IMR-90 (cell line): ENCODE measurements at regions not wholly inside any gene's neighbourhood (a gene's known extent, or its start where the extent isn't known, plus 50 kb on each side); places are given as distances from the start of the nearest gene placed in this dataset.

Source experiments
- ATAC-seq: fragments of 200-7000 bp; cut with Tn5 transposase; 2 replicates; pipeline ENCODE4 v1.9.1; 2020; ENCODE audit warnings: low read depth, mild to moderate bottlenecking, moderate library complexity
- BruUV-seq: library from RNA; stranded (reverse); fragments of 400-500 nt; replicated peaks from 2 replicates; lab custom pipeline; 2021; lab: Mats Ljungman, UMichigan
- CTCF ChIA-PET: fragments of 300-600 bp; formaldehyde crosslinking; extraction: SDS; loops from one replicate; lab custom pipeline; 2021; ENCODE audit warnings: antibody characterized with exemption; lab: Yijun Ruan, JAX
- POLR2A ChIA-PET: fragments of 300-600 bp; sonication (Branson Sonifier 250); formaldehyde crosslinking; loops from one replicate; lab custom pipeline; 2022; ENCODE audit warnings: antibody characterized with exemption; ENCODE audit not compliant: unreplicated experiment; lab: Charles Lee
- DNase-seq: peaks from one replicate; pipeline ENCODE4 v3.0.0; 2013
- H2AFZ ChIP-seq: replicated peaks from 2 replicates; pipeline ENCODE3; 2013; ENCODE audit warnings: low read length, mild to moderate bottlenecking; ENCODE audit not compliant: poor library complexity
- H2AK5ac ChIP-seq: 2 replicates; pipeline ENCODE4 v1.6.1; 2013; ENCODE audit warnings: low read depth, low read length, inconsistent platforms
- H2AK9ac ChIP-seq: replicated peaks from 2 replicates; pipeline ENCODE3; 2013; ENCODE audit warnings: mild to moderate bottlenecking, low read depth, low read length, moderate library complexity; ENCODE audit not compliant: poor library complexity
- H2BK120ac ChIP-seq: 2 replicates; pipeline ENCODE4 v1.6.1; 2013; ENCODE audit warnings: low read depth, low read length, inconsistent platforms
- H2BK15ac ChIP-seq: 3 replicates; pipeline ENCODE4 v1.6.1; 2013; ENCODE audit warnings: low read depth, low read length, inconsistent platforms
- H2BK20ac ChIP-seq: 2 replicates; pipeline ENCODE4 v1.6.1; 2013; ENCODE audit warnings: low read depth, mild to moderate bottlenecking, inconsistent platforms, low read length, moderate library complexity
- H2BK5ac ChIP-seq: 2 replicates; pipeline ENCODE4 v1.6.1; 2013; ENCODE audit warnings: mild to moderate bottlenecking, low read depth, low read length, inconsistent platforms; ENCODE audit not compliant: poor library complexity, severe bottlenecking
- H3K14ac ChIP-seq: replicated peaks from 2 replicates; pipeline ENCODE4 v1.6.1; 2013; ENCODE audit warnings: low read depth, low read length, inconsistent platforms
- H3K18ac ChIP-seq: 2 replicates; pipeline ENCODE4 v1.6.1; 2013; ENCODE audit warnings: low read depth, low read length, control low read depth
- H3K23ac ChIP-seq: 2 replicates; pipeline ENCODE4 v1.6.1; 2013; ENCODE audit warnings: low read depth, low read length, inconsistent platforms
- H3K27ac ChIP-seq: 2 replicates; pipeline ENCODE4 v1.5.1; 2013; ENCODE audit warnings: mild to moderate bottlenecking, control low read depth, low read length; ENCODE audit not compliant: insufficient read depth
- H3K27me3 ChIP-seq: 2 replicates; pipeline ENCODE4 v1.6.1; 2013; ENCODE audit warnings: low read length; ENCODE audit not compliant: control insufficient read depth, insufficient read depth
- H3K36me3 ChIP-seq: 2 replicates; pipeline ENCODE4 v1.6.1; 2013; ENCODE audit warnings: low read length, mixed read lengths; ENCODE audit not compliant: control insufficient read depth, insufficient read depth
- H3K4ac ChIP-seq: 2 replicates; pipeline ENCODE4 v1.6.1; 2013; ENCODE audit warnings: low read depth, low read length, inconsistent platforms
- H3K4me1 ChIP-seq: 2 replicates; pipeline ENCODE4 v1.6.1; 2013; ENCODE audit warnings: low read length, mixed read lengths; ENCODE audit not compliant: control insufficient read depth, insufficient read depth
- H3K4me2 ChIP-seq: 2 replicates; pipeline ENCODE4 v1.6.1; 2013; ENCODE audit warnings: low read depth, mild to moderate bottlenecking, control low read depth, low read length, moderate library complexity
- H3K4me3 ChIP-seq: 2 replicates; pipeline ENCODE4 v1.5.1; 2013; ENCODE audit warnings: low read depth, mild to moderate bottlenecking, control low read depth, low read length, moderate library complexity; ENCODE audit not compliant: insufficient read depth
- H3K56ac ChIP-seq: 2 replicates; pipeline ENCODE4 v1.6.1; 2013; ENCODE audit warnings: low read length, inconsistent platforms; ENCODE audit not compliant: insufficient read depth; ENCODE audit errors: extremely low read depth
- H3K79me1 ChIP-seq, 2 experiments: 2 replicates each; pipeline ENCODE4 v1.6.1; 2013; ENCODE audit warnings: low read length in 2 of 2, inconsistent platforms in 1 of 2, low read depth in 1 of 2
- H3K9ac ChIP-seq: 2 replicates; pipeline ENCODE4 v1.6.1; 2013; ENCODE audit warnings: low read depth, low read length, control low read depth
- H3K9me1 ChIP-seq: 2 replicates; pipeline ENCODE4 v1.6.1; 2013; ENCODE audit warnings: low read length, inconsistent platforms; ENCODE audit not compliant: insufficient read depth
- H3K9me3 ChIP-seq: 2 replicates; pipeline ENCODE4 v1.6.1; 2013; ENCODE audit warnings: low read length; ENCODE audit not compliant: control insufficient read depth, insufficient read depth
- H4K20me1 ChIP-seq: 2 replicates; pipeline ENCODE4 v1.6.1; 2013; ENCODE audit warnings: low read length, inconsistent platforms; ENCODE audit not compliant: insufficient read depth
- H4K5ac ChIP-seq: 2 replicates; pipeline ENCODE4 v1.6.1; 2013; ENCODE audit warnings: mild to moderate bottlenecking, low read depth, low read length, control low read depth
- H4K8ac ChIP-seq, 2 experiments: 2 replicates each; pipeline ENCODE4 v1.6.1; 2013; ENCODE audit warnings: low read depth in 2 of 2, low read length in 2 of 2, control low read depth in 1 of 2, inconsistent platforms in 1 of 2
- H4K91ac ChIP-seq: 2 replicates; pipeline ENCODE4 v1.6.1; 2013; ENCODE audit warnings: low read depth, low read length, inconsistent platforms; ENCODE audit not compliant: insufficient read depth
- BHLHE40 ChIP-seq: fragments of 150-350 bp; IDR thresholded peaks from 2 replicates; pipeline ENCODE4 v1.6.1; 2016; ENCODE audit warnings: mild to moderate bottlenecking, low read depth, low read length
- MAFK ChIP-seq: IDR thresholded peaks from 2 replicates; pipeline ENCODE4 v1.6.1; 2012; ENCODE audit warnings: low read depth, low read length, improper control_type of control experiment
- WGBS, 2 experiments: methylation state at CpG; one replicate each; pipeline versions ENCODE4 v1.1.5 to v1.1.7; 2013; ENCODE audit warnings: missing lambda C conversion rate in 2 of 2; ENCODE audit not compliant: insufficient read length in 1 of 2; ENCODE audit errors: extremely low coverage in 2 of 2; 5-methylcytosine and 5-hydroxymethylcytosine counted together
- dilution Hi-C: fragments of 300-500 bp; cut with HindIII; formaldehyde crosslinking; loops from one replicate; pipeline ENCODE4 v1.14.3; 2018; ENCODE audit warnings: low sequenced_read_pairs; ENCODE audit not compliant: unreplicated experiment
- in situ Hi-C: fragments of 300-500 bp; cut with MboI; formaldehyde crosslinking; loops from 3 replicates; pipeline ENCODE4 v1.14.3; 2019; ENCODE audit warnings: low sequenced_read_pairs, inconsistent platforms, mixed read lengths
- intact Hi-C: fragments of 100-400 bp; cut with micrococcal nuclease; formaldehyde crosslinking; loops from 2 replicates; pipeline ENCODE4 v1.10.0; 2022
- TF ChIP-seq, protein P1 (sequence below): fragments of 150-350 bp; IDR thresholded peaks from 2 replicates; pipeline ENCODE4 v1.6.1; 2017; ENCODE audit warnings: mild to moderate bottlenecking, antibody characterized with exemption, low read length, low read depth

DNA sequence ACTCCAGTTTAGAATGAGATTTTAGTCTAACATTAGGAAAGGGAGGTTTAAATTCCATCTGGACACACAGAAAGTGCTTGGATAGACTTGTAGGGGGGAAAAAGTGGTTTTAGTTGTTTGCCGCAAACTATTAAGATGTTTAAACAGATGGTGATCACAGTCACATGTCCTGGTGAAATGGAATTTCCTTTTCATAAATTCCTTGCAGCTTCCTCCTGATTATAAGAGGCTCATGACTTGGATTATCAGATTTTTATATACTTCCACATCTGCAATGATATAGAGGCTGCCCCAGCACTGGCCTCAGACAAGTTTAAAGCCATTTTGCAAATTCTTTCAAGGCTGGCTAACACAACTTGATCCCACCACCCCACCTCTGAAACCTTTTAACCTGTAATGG lies 106.4 kb upstream of the ARMC3 start:
- Histone ChIP-seq H3K4me2 (peak overlapping the region; percentile 73), H3K79me1 (no peaks in the 10 kb centered on the region), H3K9me3 (no peaks in the 10 kb centered on the region), H4K91ac (no peak overlapping the region), H3K9ac (no peak overlapping the region), H3K18ac (no peak overlapping the region; the same call in 1 of the 2 replicates), H2BK20ac (peak overlapping the region; percentile 13; the same call in 1 of the 2 replicates), H4K5ac (no peak overlapping the region), H3K27me3 (no peaks in the 10 kb centered on the region), H2AK9ac (no peak overlapping the region), H3K23ac (no peak overlapping the region), H2BK5ac (peak overlapping the region; percentile 28), H4K20me1 (no peaks in the 10 kb centered on the region), H3K14ac (no peak overlapping the region), H3K9me1 (peaks cover 5% of the 10 kb centered on the region; the same call in 1 of the 2 replicates), H2AFZ (no peak overlapping the region), H2AK5ac (no peak overlapping the region), H3K4ac (0 out of 2 replicates have a peak overlapping the region, but pooled peaks have one; percentile 12), H3K4me1 (peaks cover 16% of the 10 kb centered on the region), H3K4me3 (no peak overlapping the region), H3K36me3 (no peaks in the 10 kb centered on the region), H3K56ac (no peak overlapping the region), H2BK120ac (peak overlapping the region; percentile 61), H4K8ac (no peak overlapping the region; a peak in 2 of 4 replicates), H2BK15ac (no peak overlapping the region), H3K27ac (peak overlapping the region; percentile 45; the same call in 1 of the 2 replicates)
- DNase-seq (peak; percentile 86), ATAC-seq (peak; percentile 40)
- in situ Hi-C loops (loop anchor here (10.0 to 25.0 kb wide), 2 partner anchors 234 to 497 kb away; partner anchors contain the start of gene BMI1), intact Hi-C loops (no loop called here), dilution Hi-C loops (no loop called here)
- no TSS peak for BruUV-seq
- no CpG with 5 or more reads among the region's 1 CpG for WGBS, 2 experiments
- ChIA-PET POLR2A (no interaction called here), CTCF (no interaction called here)
- no peak for TF ChIP-seq MAFK
- TF ChIP-seq, protein P1, sequence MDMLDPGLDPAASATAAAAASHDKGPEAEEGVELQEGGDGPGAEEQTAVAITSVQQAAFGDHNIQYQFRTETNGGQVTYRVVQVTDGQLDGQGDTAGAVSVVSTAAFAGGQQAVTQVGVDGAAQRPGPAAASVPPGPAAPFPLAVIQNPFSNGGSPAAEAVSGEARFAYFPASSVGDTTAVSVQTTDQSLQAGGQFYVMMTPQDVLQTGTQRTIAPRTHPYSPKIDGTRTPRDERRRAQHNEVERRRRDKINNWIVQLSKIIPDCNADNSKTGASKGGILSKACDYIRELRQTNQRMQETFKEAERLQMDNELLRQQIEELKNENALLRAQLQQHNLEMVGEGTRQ: peak; percentile 44; the same call in 1 of the 2 replicates
- peak; percentile 54; the same call in 1 of the 2 replicates for TF ChIP-seq BHLHE40
